GM12873 (cell line): ENCODE measurements at regions not wholly inside any gene's neighbourhood (a gene's known extent, or its start where the extent isn't known, plus 50 kb on each side); places are given as distances from the start of the nearest gene placed in this dataset.

ENCODE experiments used
- TF ChIP-seq, protein P1 (sequence below): IDR thresholded peaks from 2 replicates; pipeline ENCODE4 v1.5.1; 2012; ENCODE audit warnings: low read depth, mild to moderate bottlenecking, moderate library complexity, low read length, control low read depth; ENCODE audit not compliant: insufficient read depth; ENCODE audit errors: missing control alignments

DNA sequence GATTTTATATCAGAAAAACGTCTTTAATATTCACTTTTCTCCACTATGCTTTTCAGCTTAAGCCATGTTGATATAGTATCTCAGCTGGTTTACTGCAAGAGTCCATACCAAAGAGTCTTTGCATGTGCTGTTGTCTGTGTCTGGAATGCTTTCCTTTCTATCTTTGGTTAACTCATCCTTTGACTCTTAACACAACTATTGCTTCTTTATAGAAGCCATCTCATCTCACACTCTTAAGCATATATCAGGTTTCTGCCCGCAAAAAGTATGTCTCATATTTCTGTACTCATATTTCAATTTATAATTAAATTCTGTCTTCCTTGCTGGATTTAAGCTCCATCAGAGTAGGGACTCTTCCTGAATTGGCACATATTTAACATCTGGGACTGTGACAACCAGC is 220.9 kb upstream of the KCNK2 start:
- TF ChIP-seq, protein P1, sequence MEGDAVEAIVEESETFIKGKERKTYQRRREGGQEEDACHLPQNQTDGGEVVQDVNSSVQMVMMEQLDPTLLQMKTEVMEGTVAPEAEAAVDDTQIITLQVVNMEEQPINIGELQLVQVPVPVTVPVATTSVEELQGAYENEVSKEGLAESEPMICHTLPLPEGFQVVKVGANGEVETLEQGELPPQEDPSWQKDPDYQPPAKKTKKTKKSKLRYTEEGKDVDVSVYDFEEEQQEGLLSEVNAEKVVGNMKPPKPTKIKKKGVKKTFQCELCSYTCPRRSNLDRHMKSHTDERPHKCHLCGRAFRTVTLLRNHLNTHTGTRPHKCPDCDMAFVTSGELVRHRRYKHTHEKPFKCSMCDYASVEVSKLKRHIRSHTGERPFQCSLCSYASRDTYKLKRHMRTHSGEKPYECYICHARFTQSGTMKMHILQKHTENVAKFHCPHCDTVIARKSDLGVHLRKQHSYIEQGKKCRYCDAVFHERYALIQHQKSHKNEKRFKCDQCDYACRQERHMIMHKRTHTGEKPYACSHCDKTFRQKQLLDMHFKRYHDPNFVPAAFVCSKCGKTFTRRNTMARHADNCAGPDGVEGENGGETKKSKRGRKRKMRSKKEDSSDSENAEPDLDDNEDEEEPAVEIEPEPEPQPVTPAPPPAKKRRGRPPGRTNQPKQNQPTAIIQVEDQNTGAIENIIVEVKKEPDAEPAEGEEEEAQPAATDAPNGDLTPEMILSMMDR: no peak

DNA sequence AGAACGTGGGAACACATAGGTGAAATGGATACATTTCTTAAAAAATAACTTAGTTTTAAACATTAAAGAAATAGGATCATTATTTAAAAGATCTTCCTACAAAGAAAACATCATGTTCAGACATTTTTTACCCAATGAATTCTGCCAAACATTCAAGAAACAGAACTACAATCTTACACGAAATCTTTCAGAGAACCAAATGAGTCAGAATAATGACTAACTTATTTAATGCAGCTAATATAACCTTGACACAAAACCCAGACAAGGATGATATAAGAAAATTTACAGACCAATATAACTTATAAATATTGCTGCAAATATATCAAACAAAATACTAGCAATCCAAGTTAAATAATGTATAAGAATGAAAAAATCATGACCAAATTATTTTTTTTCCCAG is 220.1 kb upstream of the KCNK2 start:
- TF ChIP-seq, protein P1: no peak

GRCh38 chr1:214864896-214865688 is 217.4 kb upstream of the KCNK2 start:
- TF ChIP-seq, protein P1: no peak

GRCh38 chr1:214880956-214881355 is 201.6 kb upstream of the KCNK2 start:
- TF ChIP-seq, protein P1: no peak

DNA sequence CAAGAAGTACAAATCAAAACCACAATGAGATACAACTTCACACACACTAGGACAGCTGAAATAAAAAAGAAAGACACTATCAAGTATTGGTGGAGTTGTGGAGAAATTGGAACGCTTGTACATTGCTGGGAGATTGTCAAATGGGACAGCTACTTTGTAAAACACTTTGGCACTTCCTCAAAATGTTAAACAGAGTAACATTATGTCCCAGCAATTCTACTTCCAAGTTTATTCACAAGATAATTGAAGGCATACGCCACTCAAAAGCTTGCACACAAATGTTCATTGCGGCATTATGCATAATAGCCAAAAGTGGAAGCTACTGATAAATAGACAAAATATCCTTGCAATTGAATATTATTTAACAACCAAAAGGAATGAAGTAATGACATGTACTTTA is 199.9 kb upstream of the KCNK2 start:
- TF ChIP-seq, protein P1: no peak

GRCh38 chr1:214895011-214895600 is 187.4 kb upstream of the KCNK2 start:
- TF ChIP-seq, protein P1: no peak

DNA sequence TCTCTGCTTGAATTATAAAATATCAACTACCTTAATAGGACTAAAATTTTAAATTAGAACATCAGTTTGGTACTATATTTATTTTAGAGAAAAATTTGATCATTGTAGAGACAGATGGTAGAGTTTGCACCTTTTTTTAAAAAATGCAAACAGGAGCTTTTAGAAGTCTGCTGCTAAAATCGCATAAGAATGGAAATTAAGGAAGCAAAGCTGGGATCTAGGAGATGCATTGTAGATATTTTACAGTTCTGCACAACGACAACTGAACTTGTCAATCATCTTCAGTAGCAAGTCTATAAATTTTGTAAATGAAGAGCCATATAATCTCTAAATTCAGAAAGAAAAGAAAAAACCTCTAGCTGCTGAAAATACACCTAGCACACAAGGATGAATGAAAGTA is 185.6 kb upstream of the KCNK2 start:
- TF ChIP-seq, protein P1: no peak
